A549 (cell line): ENCODE measurements at regions not wholly inside any gene's neighbourhood (a gene's known extent, or its start where the extent isn't known, plus 50 kb on each side); places are given as distances from the start of the nearest gene placed in this dataset.

Experiments
- ATAC-seq, 2 experiments: fragments of 200-7000 bp in 1 of 2; fragments of >200 bp in 1 of 2; cut with Nextera tagmentation in 1 of 2; cut with Tn5 transposase in 1 of 2; 3 replicates each; pipeline versions ENCODE4 v1.8.0 to v1.9.1; 2018 to 2020; ENCODE audit warnings: mild to moderate bottlenecking in 1 of 2, moderate library complexity in 1 of 2
- CTCF ChIA-PET: fragments of 300-600 bp; sonication (Branson Sonifier 250); formaldehyde crosslinking; extraction: SDS; loops from one replicate; lab custom pipeline; 2021; ENCODE audit warnings: antibody characterized with exemption, inconsistent platforms; lab: Yijun Ruan, JAX
- POLR2A ChIA-PET: fragments of 350-600 bp; formaldehyde crosslinking; extraction: SDS; loops from one replicate; lab custom pipeline; 2021; ENCODE audit warnings: antibody characterized with exemption, inconsistent platforms; lab: Yijun Ruan, JAX
- DNase-seq, 2 experiments: peaks; one replicate each; pipeline versions ENCODE4 v3.0.0 to v3.0.0-alpha.2; 2011 to 2016; ENCODE audit warnings: low read depth in 1 of 2, low spot score in 1 of 2
- FAIRE-seq: peaks from 2 replicates; lab custom pipeline; 2011; peaks lifted over from hg19 to GRCh38; lab: Jason Lieb, UNC
- H3K27ac ChIP-seq, 2 experiments: fragments of >200 bp; sonication (Bioruptor Twin); formaldehyde crosslinking; 3 replicates each; pipeline ENCODE4 v1.5.1; 2016 to 2017
- H3K4me1 ChIP-seq: fragments of >200 bp; sonication (Bioruptor Twin); formaldehyde crosslinking; 3 replicates; pipeline ENCODE4 v1.6.1; 2016
- H3K4me2 ChIP-seq: fragments of >200 bp; sonication (Bioruptor Twin); formaldehyde crosslinking; 3 replicates; pipeline ENCODE4 v1.6.1; 2016
- H3K4me3 ChIP-seq: fragments of >200 bp; sonication (Bioruptor Twin); formaldehyde crosslinking; 3 replicates; pipeline ENCODE4 v1.5.1; 2016
- H3K9me3 ChIP-seq: fragments of >200 bp; sonication (Bioruptor Twin); formaldehyde crosslinking; 3 replicates; pipeline ENCODE4 v1.6.1; 2016
- CHD4 ChIP-seq: fragments of 200-600 bp; sonication (generic); IDR thresholded peaks from 2 replicates; pipeline ENCODE4 v1.6.1; 2016; ENCODE audit warnings: antibody characterized with exemption, mild to moderate bottlenecking, borderline replicate concordance
- EHF ChIP-seq: fragments of 250-450 bp; sonication (Bioruptor Pico); IDR thresholded peaks from 2 replicates; pipeline ENCODE4 v1.5.0; 2020; ENCODE audit warnings: mild to moderate bottlenecking
- ESRRA ChIP-seq: fragments of 150-350 bp; IDR thresholded peaks from 2 replicates; pipeline ENCODE4 v1.6.1; 2014; ENCODE audit warnings: mild to moderate bottlenecking, low read length, borderline replicate concordance
- FOXS1 ChIP-seq: fragments of 250-450 bp; sonication (Bioruptor Pico); IDR thresholded peaks from 2 replicates; pipeline ENCODE4 v1.5.0; 2020; ENCODE audit warnings: mild to moderate bottlenecking, moderate library complexity
- GATA3 ChIP-seq: IDR thresholded peaks from 2 replicates; pipeline ENCODE4 v1.6.1; 2012; ENCODE audit warnings: borderline replicate concordance
- HDAC2 ChIP-seq: fragments of 200-600 bp; sonication (generic); IDR thresholded peaks from 2 replicates; pipeline ENCODE4 v1.6.1; 2016
- HEYL ChIP-seq: fragments of 250-450 bp; sonication (Bioruptor Pico); IDR thresholded peaks from 2 replicates; pipeline ENCODE4 v1.8.0; 2021; ENCODE audit warnings: mild to moderate bottlenecking, moderate library complexity
- HOXB13 ChIP-seq: fragments of 250-450 bp; sonication (Bioruptor Pico); IDR thresholded peaks from 2 replicates; pipeline ENCODE4 v1.5.0; 2020; ENCODE audit warnings: low read depth, mild to moderate bottlenecking, moderate library complexity
- JUN ChIP-seq, 2 experiments: fragments of >200 bp; sonication (Bioruptor Twin); formaldehyde crosslinking; IDR thresholded peaks; 2 replicates in 1 of 2; 3 replicates in 1 of 2; pipeline ENCODE4 v1.6.1; 2016 to 2017
- KDM5A ChIP-seq: fragments of 200-600 bp; sonication (generic); IDR thresholded peaks from 2 replicates; pipeline ENCODE4 v1.6.1; 2016; ENCODE audit warnings: antibody characterized with exemption, mild to moderate bottlenecking
- NPAS2 ChIP-seq: fragments of 250-450 bp; sonication (Bioruptor Pico); IDR thresholded peaks from 2 replicates; pipeline ENCODE4 v1.8.0; 2022; ENCODE audit warnings: mild to moderate bottlenecking, moderate library complexity, borderline replicate concordance
- PHF8 ChIP-seq: fragments of 200-600 bp; sonication (generic); IDR thresholded peaks from 2 replicates; pipeline ENCODE4 v1.6.1; 2016; ENCODE audit warnings: low read depth, mild to moderate bottlenecking, antibody characterized with exemption, moderate library complexity, borderline replicate concordance
- RARB ChIP-seq: fragments of 250-450 bp; sonication (Bioruptor Pico); IDR thresholded peaks from 2 replicates; pipeline ENCODE4 v1.8.0; 2021; ENCODE audit warnings: mild to moderate bottlenecking, moderate library complexity
- SREBF2 ChIP-seq: fragments of 450-650 bp; IDR thresholded peaks from 2 replicates; pipeline ENCODE4 v1.6.1; 2014; ENCODE audit warnings: mild to moderate bottlenecking, moderate library complexity
- ZNF302 ChIP-seq: fragments of 250-450 bp; sonication (Bioruptor Pico); IDR thresholded peaks from 2 replicates; pipeline ENCODE4 v1.9.0; 2021; ENCODE audit warnings: inconsistent platforms, mild to moderate bottlenecking, moderate library complexity
- WGBS: methylation state at CpG from one replicate; pipeline ENCODE4 v1.1.6; 2017; ENCODE audit errors: missing lambda C conversion rate; 5-methylcytosine and 5-hydroxymethylcytosine counted together
- TF ChIP-seq, protein P1 (sequence below): IDR thresholded peaks from 2 replicates; pipeline ENCODE4 v1.6.1; 2012; ENCODE audit warnings: low read depth, borderline replicate concordance
- TF ChIP-seq, protein P2 (sequence below): fragments of 200-600 bp; sonication (generic); IDR thresholded peaks from 2 replicates; pipeline ENCODE4 v1.6.1; 2016; ENCODE audit warnings: antibody characterized with exemption, mild to moderate bottlenecking, moderate library complexity
- TF ChIP-seq, protein P3 (sequence below): fragments of >200 bp; sonication (Bioruptor Twin); formaldehyde crosslinking; IDR thresholded peaks from 2 replicates; pipeline ENCODE4 v1.6.1; 2016
- TF ChIP-seq, protein P4 (sequence below): fragments of 250-450 bp; sonication (Bioruptor Pico); IDR thresholded peaks from 2 replicates; pipeline ENCODE4 v1.5.0; 2021; ENCODE audit warnings: mild to moderate bottlenecking, moderate library complexity, borderline replicate concordance
- TF ChIP-seq, protein P5 (sequence below): fragments of >200 bp; sonication (Bioruptor Twin); formaldehyde crosslinking; IDR thresholded peaks from 3 replicates; pipeline ENCODE4 v1.5.1; 2016
- TF ChIP-seq, protein P6 (sequence below): fragments of 450-650 bp; IDR thresholded peaks from 2 replicates; pipeline ENCODE4 v1.6.1; 2014; ENCODE audit warnings: antibody characterized with exemption

DNA sequence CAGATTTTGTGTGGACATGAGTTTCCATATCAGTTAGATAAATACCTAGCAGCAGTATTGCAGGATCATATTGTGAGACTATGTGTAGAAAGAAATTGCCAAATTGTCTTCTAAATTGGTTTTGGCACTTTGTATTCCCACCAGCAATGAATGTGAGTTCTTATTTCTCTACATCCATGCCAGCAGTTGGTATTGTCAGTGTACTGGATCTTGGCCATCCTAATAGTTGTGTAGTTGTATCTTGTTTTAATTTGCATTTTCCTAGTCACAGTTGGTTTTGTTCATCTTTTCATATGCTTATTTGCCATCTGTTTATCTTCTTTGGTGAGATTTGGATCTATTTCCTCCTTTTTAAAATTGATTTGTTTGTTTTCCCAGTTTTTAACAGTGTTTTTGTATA is 154.7 kb upstream of the HCRTR2 start:
- FAIRE-seq (no peak), ATAC-seq (no peak), DNase-seq (no peak)
- Histone ChIP-seq H3K4me1 (no peaks in the 10 kb centered on the region), H3K27ac (no peak overlapping the region), H3K4me3 (no peak overlapping the region), H3K4me2 (no peak overlapping the region), H3K9me3 (no peaks in the 10 kb centered on the region)
- no peak for TF ChIP-seq HEYL (CRISPR knock-in tag)
- TF ChIP-seq, protein P1, sequence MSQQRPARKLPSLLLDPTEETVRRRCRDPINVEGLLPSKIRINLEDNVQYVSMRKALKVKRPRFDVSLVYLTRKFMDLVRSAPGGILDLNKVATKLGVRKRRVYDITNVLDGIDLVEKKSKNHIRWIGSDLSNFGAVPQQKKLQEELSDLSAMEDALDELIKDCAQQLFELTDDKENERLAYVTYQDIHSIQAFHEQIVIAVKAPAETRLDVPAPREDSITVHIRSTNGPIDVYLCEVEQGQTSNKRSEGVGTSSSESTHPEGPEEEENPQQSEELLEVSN = no peak
- ChIA-PET CTCF (no interaction called here), POLR2A (no interaction called here)

DNA sequence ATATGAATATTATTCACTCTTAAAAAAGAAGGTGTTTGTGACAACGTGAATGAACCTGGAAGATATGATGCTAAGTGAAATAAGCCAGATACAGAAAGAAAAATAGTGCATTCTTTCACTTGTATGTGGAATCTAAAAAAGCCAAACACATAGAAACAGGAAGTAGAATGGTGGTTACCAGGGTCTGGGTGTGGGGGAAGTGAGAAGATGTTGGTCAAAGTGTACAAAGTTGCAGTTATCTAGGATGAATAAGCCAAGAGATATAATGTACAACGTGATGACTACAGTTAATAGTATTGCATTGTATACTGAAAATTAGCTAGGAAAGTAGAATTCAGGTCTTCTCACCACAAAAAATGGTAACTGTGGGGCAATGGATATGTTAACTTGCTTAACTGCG is 151.1 kb upstream of the HCRTR2 start:
- H3K27ac ChIP-seq = no peak overlapping the region
- 30% methylated on average over 3 of the region's 3 CpGs for WGBS
- no peak for TF ChIP-seq PHF8
- TF ChIP-seq, protein P2, sequence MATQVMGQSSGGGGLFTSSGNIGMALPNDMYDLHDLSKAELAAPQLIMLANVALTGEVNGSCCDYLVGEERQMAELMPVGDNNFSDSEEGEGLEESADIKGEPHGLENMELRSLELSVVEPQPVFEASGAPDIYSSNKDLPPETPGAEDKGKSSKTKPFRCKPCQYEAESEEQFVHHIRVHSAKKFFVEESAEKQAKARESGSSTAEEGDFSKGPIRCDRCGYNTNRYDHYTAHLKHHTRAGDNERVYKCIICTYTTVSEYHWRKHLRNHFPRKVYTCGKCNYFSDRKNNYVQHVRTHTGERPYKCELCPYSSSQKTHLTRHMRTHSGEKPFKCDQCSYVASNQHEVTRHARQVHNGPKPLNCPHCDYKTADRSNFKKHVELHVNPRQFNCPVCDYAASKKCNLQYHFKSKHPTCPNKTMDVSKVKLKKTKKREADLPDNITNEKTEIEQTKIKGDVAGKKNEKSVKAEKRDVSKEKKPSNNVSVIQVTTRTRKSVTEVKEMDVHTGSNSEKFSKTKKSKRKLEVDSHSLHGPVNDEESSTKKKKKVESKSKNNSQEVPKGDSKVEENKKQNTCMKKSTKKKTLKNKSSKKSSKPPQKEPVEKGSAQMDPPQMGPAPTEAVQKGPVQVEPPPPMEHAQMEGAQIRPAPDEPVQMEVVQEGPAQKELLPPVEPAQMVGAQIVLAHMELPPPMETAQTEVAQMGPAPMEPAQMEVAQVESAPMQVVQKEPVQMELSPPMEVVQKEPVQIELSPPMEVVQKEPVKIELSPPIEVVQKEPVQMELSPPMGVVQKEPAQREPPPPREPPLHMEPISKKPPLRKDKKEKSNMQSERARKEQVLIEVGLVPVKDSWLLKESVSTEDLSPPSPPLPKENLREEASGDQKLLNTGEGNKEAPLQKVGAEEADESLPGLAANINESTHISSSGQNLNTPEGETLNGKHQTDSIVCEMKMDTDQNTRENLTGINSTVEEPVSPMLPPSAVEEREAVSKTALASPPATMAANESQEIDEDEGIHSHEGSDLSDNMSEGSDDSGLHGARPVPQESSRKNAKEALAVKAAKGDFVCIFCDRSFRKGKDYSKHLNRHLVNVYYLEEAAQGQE = no peak
- TF ChIP-seq, protein P3, sequence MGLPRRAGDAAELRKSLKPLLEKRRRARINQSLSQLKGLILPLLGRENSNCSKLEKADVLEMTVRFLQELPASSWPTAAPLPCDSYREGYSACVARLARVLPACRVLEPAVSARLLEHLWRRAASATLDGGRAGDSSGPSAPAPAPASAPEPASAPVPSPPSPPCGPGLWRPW = no peak
- no peak for TF ChIP-seq HOXB13 (CRISPR knock-in tag)
- no peak for TF ChIP-seq JUN (IDR thresholded peaks at IDR 0.05)
- TF ChIP-seq SREBF2 = no peak
- no peak for TF ChIP-seq EHF
- no peak for TF ChIP-seq HDAC2
- POLR2A ChIA-PET = no interaction called here
- no peaks in the 10 kb centered on the region for H3K9me3 ChIP-seq
- no peak for DNase-seq
- FAIRE-seq = no peak
- H3K4me3 ChIP-seq = no peak overlapping the region
- no peaks in the 10 kb centered on the region for H3K4me1 ChIP-seq
- H3K4me2 ChIP-seq = no peak overlapping the region
- no peak for ATAC-seq
- CTCF ChIA-PET = no interaction called here

DNA sequence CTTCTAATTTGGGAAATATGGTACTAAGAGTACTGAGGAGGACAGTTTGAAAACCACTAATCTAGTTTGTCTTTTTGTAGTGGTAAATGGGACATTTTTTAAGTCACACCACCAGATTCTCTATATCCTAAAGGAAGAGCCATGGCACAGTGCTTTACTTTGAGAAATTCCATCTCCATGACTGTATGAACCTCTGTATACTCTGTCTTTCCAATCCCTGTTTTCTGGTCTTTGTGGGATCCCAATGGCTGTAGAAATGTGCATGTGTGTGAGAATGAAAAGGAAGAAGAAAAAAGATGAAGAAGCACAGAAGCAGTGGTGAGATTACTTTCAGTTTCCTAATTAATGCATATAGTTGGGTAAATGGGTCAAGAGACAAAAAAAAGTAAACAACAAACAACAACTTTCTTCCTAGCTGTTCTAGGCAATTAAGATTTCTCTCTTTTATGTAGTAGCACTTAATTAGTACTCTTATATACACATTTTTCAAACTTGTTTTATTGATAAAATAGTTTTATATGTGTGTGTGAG is 141.2 kb upstream of the HCRTR2 start:
- no peaks in the 10 kb centered on the region for H3K4me1 ChIP-seq
- H3K27ac ChIP-seq = no peak overlapping the region
- no peak overlapping the region for H3K4me2 ChIP-seq
- FAIRE-seq (no peak), DNase-seq (no peak), ATAC-seq (no peak)
- POLR2A ChIA-PET = no interaction called here
- CTCF ChIA-PET = no interaction called here
- TF ChIP-seq ESRRA = no peak
- TF ChIP-seq FOXS1 (CRISPR knock-in tag) = no peak
- TF ChIP-seq, protein P4, sequence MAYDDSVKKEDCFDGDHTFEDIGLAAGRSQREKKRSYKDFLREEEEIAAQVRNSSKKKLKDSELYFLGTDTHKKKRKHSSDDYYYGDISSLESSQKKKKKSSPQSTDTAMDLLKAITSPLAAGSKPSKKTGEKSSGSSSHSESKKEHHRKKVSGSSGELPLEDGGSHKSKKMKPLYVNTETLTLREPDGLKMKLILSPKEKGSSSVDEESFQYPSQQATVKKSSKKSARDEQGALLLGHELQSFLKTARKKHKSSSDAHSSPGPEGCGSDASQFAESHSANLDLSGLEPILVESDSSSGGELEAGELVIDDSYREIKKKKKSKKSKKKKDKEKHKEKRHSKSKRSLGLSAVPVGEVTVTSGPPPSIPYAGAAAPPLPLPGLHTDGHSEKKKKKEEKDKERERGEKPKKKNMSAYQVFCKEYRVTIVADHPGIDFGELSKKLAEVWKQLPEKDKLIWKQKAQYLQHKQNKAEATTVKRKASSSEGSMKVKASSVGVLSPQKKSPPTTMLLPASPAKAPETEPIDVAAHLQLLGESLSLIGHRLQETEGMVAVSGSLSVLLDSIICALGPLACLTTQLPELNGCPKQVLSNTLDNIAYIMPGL = no peak
- no peak for TF ChIP-seq PHF8
- no peak for TF ChIP-seq CHD4
- TF ChIP-seq, protein P5, sequence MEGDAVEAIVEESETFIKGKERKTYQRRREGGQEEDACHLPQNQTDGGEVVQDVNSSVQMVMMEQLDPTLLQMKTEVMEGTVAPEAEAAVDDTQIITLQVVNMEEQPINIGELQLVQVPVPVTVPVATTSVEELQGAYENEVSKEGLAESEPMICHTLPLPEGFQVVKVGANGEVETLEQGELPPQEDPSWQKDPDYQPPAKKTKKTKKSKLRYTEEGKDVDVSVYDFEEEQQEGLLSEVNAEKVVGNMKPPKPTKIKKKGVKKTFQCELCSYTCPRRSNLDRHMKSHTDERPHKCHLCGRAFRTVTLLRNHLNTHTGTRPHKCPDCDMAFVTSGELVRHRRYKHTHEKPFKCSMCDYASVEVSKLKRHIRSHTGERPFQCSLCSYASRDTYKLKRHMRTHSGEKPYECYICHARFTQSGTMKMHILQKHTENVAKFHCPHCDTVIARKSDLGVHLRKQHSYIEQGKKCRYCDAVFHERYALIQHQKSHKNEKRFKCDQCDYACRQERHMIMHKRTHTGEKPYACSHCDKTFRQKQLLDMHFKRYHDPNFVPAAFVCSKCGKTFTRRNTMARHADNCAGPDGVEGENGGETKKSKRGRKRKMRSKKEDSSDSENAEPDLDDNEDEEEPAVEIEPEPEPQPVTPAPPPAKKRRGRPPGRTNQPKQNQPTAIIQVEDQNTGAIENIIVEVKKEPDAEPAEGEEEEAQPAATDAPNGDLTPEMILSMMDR = no peak
- TF ChIP-seq NPAS2 (CRISPR knock-in tag) = no peak
- no peak for TF ChIP-seq RARB (CRISPR knock-in tag)
- TF ChIP-seq ZNF302 (CRISPR knock-in tag) = no peak
- no peak for TF ChIP-seq KDM5A
- TF ChIP-seq, protein P6, sequence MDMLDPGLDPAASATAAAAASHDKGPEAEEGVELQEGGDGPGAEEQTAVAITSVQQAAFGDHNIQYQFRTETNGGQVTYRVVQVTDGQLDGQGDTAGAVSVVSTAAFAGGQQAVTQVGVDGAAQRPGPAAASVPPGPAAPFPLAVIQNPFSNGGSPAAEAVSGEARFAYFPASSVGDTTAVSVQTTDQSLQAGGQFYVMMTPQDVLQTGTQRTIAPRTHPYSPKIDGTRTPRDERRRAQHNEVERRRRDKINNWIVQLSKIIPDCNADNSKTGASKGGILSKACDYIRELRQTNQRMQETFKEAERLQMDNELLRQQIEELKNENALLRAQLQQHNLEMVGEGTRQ = no peak
- no peak for TF ChIP-seq GATA3
- H3K4me3 ChIP-seq = no peak overlapping the region
- H3K9me3 ChIP-seq = no peaks in the 10 kb centered on the region
